LNCAP (cell line): ENCODE measurements at regions not wholly inside any gene's neighbourhood (a gene's known extent, or its start where the extent isn't known, plus 50 kb on each side); places are given as distances from the start of the nearest gene placed in this dataset.

Source experiments
- CTCF ChIP-seq: fragments of 450-650 bp; IDR thresholded peaks from 2 replicates; pipeline ENCODE4 v1.5.1; 2017; ENCODE audit warnings: mild to moderate bottlenecking

DNA sequence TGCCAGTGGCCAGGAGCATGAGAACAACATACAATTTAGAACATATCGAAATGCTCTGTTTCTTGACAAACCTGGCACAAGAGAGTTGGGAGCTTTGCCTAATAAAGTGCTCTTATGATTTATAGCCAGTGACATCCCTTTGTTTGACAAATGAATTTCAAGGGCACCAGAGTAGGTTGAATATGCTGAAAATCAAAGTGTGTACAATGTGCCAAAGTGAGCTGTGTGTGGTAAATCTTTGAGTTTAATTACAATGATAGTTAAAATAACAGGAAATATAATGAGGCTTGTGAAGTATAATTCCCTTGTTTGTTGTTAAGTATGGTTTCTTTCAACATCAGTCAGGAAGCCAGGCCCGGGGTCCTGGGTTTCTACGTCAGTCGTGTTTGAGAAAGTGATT, 211.9 kb downstream of the EBLN2 start:
- TF ChIP-seq CTCF, result no peak

GRCh38 chr3:73280746-73281145, 219.3 kb downstream of the EBLN2 start:
- no peak for TF ChIP-seq CTCF

GRCh38 chr3:73284472-73284871, 223.0 kb downstream of the EBLN2 start:
- TF ChIP-seq CTCF, result no peak

DNA sequence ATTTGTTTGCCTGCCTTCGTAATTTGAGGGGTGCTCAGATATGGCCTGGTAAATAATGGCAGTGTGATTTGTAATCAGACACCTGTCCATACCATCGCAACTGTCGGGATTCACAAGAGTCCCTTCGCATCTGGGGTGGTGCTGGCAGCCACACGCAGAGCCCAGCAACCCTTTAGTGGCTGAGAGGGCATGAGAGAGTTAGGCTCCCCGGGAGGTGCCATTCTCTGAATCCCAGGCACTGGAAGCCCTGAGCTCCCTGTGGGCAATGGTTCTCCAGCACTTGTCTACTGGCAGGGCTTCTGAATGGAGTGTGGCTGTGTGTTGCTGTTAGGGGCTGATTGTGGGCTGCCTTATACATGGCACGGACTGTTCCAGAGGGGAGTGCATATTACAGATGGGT, 230.1 kb downstream of the EBLN2 start:
- TF ChIP-seq CTCF, result no peak

- TF ChIP-seq CTCF, result no peak
These were observed 230.8 kb downstream of the EBLN2 start for GRCh38 chr3:73292220-73292619.

GRCh38 chr3:73294537-73294936, 233.1 kb downstream of the EBLN2 start:
- no peak for TF ChIP-seq CTCF

DNA sequence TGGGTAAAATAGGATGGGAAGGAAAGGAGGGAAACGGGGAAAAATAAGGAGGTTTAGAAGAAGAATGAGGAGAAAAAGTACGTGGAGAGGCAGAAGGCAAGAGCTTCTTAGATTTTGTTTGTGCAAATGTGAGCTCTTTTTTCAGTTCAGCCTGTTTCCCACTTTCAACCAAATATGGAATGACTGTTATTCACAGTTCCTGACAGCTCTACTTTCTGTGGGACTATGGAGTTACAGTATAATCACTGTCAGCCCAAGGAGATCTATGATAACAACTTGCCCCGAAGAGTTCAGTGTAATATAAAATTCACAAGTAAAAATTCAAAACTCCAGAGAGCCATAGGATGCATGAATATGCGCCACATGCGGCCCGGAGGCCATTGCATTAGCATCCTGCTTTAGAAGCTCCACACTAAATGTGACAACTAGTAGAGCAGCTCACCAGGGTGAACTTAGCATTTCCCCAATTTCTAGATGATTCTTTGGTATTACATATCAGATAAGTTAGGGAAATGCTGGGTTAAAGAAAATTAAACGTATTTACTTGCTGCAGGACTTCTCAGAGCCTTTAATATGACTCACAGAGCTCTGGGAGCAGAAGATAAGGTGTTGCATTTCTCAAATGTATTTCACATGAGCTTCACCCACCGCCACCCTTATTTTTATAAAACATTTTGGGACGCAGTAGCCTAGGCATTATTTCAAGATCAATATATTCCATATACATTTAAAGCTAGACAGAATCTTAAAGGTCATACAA, 234.6 kb downstream of the EBLN2 start:
- no peak for TF ChIP-seq CTCF

DNA sequence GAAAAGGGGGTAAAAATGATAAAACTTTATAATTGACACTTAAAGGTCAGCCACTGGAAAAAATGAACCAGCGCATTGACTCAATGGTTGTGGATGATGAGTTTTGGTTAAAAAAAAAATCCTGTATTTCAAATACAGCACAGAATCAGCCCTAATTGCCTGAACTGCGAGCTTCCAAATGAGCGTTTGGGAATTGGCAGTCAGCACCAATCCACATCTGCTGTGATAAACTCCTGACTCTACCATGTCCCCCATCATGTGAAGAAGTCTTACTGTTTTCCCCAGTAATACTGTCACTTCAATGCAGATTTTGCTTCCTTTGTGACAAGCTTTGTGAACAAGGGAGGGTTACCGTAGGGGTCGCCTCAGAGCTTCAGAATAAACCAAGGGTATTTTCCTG, 235.4 kb downstream of the EBLN2 start:
- TF ChIP-seq CTCF, result no peak
